ENCODE measurements at regions not wholly inside any gene's neighbourhood (a gene's known extent, or its start where the extent isn't known, plus 50 kb on each side); places are given as distances from the start of the nearest gene placed in this dataset.

- H2AFZ ChIP-seq (ENCODE audit: low read length), result no peak overlapping the region
- TF ChIP-seq EZH2phosphoT487 (IDR thresholded peaks at IDR 0.05; ENCODE audit: borderline replicate concordance, low read depth, low read length), result no peak
- no peak for TF ChIP-seq CTCF (conservative IDR thresholded peaks at IDR 0.05; ENCODE audit: low read length)
- ChIA-PET POLR2A (no interaction called here), CTCF (ENCODE audit: unreplicated experiment) (no interaction called here)
- H3K79me2 ChIP-seq (ENCODE audit: insufficient read depth, low read depth, low read length), result no peaks in the 10 kb centered on the region
- no peak overlapping the region for H3K4me2 ChIP-seq (ENCODE audit: low read length)
- H3K36me3 ChIP-seq (ENCODE audit: insufficient read depth, low read length), result no peaks in the 10 kb centered on the region
- H3K4me3 ChIP-seq (ENCODE audit: low read depth, low read length, poor library complexity, severe bottlenecking), result no peak overlapping the region
- no peaks in the 10 kb centered on the region for H3K4me1 ChIP-seq (ENCODE audit: insufficient read depth, low read length, poor library complexity, severe bottlenecking)
- H4K20me1 ChIP-seq (ENCODE audit: insufficient read depth, low read length), result no peaks in the 10 kb centered on the region
- intact Hi-C loops (cut with micrococcal nuclease; ENCODE audit: unreplicated experiment), result no loop called here
- no TSS peak for BruUV-seq (replicated peaks)
- no peak overlapping the region for H3K27ac ChIP-seq (ENCODE audit: low read depth, low read length, poor library complexity, severe bottlenecking)
- no peaks in the 10 kb centered on the region for H3K9me2 ChIP-seq (ENCODE audit: insufficient read depth, low read length)
- no peak for DNase-seq (ENCODE audit: low spot score)
- no peaks in the 10 kb centered on the region for H3K9me3 ChIP-seq (ENCODE audit: low read length)
These were observed 306.2 kb downstream of the SOX4 start for GRCh38 chr6:21899708-21900107.

GRCh38 chr6:21900730-21901129 is 307.2 kb downstream of the SOX4 start:
- no peak for DNase-seq (ENCODE audit: low spot score)
- intact Hi-C loops (cut with micrococcal nuclease; ENCODE audit: unreplicated experiment), result no loop called here
- CTCF ChIA-PET (ENCODE audit: unreplicated experiment), result no interaction called here
- Histone ChIP-seq H3K4me2 (ENCODE audit: low read length) (no peak overlapping the region), H3K9me3 (ENCODE audit: low read length) (no peaks in the 10 kb centered on the region), H4K20me1 (ENCODE audit: insufficient read depth, low read length) (no peaks in the 10 kb centered on the region), H3K27ac (ENCODE audit: low read depth, low read length, poor library complexity, severe bottlenecking) (no peak overlapping the region), H3K4me1 (ENCODE audit: insufficient read depth, low read length, poor library complexity, severe bottlenecking) (no peaks in the 10 kb centered on the region), H3K9me2 (ENCODE audit: insufficient read depth, low read length) (no peaks in the 10 kb centered on the region), H2AFZ (ENCODE audit: low read length) (no peak overlapping the region), H3K4me3 (ENCODE audit: low read depth, low read length, poor library complexity, severe bottlenecking) (no peak overlapping the region), H3K79me2 (ENCODE audit: insufficient read depth, low read depth, low read length) (no peaks in the 10 kb centered on the region), H3K36me3 (ENCODE audit: insufficient read depth, low read length) (no peaks in the 10 kb centered on the region)
- BruUV-seq (replicated peaks), result no TSS peak
- no peak for TF ChIP-seq EZH2phosphoT487 (IDR thresholded peaks at IDR 0.05; ENCODE audit: borderline replicate concordance, low read depth, low read length)
- no peak for TF ChIP-seq CTCF (conservative IDR thresholded peaks at IDR 0.05; ENCODE audit: low read length)
- POLR2A ChIA-PET, result interaction anchor here (1.2 kb wide), 1 partner anchor 17 kb away, joined by 8 read pairs; no protein-coding TSS in a partner anchor

- no peaks in the 10 kb centered on the region for H3K36me3 ChIP-seq (ENCODE audit: insufficient read depth, low read length)
- no peak overlapping the region for H3K27ac ChIP-seq (ENCODE audit: low read depth, low read length, poor library complexity, severe bottlenecking)
- ChIA-PET CTCF (ENCODE audit: unreplicated experiment) (no interaction called here), POLR2A (no interaction called here)
- H3K4me3 ChIP-seq (ENCODE audit: low read depth, low read length, poor library complexity, severe bottlenecking), result no peak overlapping the region
- TF ChIP-seq EZH2phosphoT487 (IDR thresholded peaks at IDR 0.05; ENCODE audit: borderline replicate concordance, low read depth, low read length) (no peak), CTCF (conservative IDR thresholded peaks at IDR 0.05; ENCODE audit: low read length) (no peak)
- BruUV-seq (replicated peaks), result no TSS peak
- H2AFZ ChIP-seq (ENCODE audit: low read length), result no peak overlapping the region
- no peaks in the 10 kb centered on the region for H3K9me2 ChIP-seq (ENCODE audit: insufficient read depth, low read length)
- no peaks in the 10 kb centered on the region for H4K20me1 ChIP-seq (ENCODE audit: insufficient read depth, low read length)
- intact Hi-C loops (cut with micrococcal nuclease; ENCODE audit: unreplicated experiment), result no loop called here
- H3K4me1 ChIP-seq (ENCODE audit: insufficient read depth, low read length, poor library complexity, severe bottlenecking), result no peaks in the 10 kb centered on the region
- H3K9me3 ChIP-seq (ENCODE audit: low read length), result no peaks in the 10 kb centered on the region
- no peak for DNase-seq (ENCODE audit: low spot score)
- no peaks in the 10 kb centered on the region for H3K79me2 ChIP-seq (ENCODE audit: insufficient read depth, low read depth, low read length)
- no peak overlapping the region for H3K4me2 ChIP-seq (ENCODE audit: low read length)
These were observed 309.1 kb downstream of the SOX4 start for GRCh38 chr6:21902628-21903169.
